ENCODE measurements at regions not wholly inside any gene's neighbourhood (a gene's known extent, or its start where the extent isn't known, plus 50 kb on each side); places are given as distances from the start of the nearest gene placed in this dataset.

DNA sequence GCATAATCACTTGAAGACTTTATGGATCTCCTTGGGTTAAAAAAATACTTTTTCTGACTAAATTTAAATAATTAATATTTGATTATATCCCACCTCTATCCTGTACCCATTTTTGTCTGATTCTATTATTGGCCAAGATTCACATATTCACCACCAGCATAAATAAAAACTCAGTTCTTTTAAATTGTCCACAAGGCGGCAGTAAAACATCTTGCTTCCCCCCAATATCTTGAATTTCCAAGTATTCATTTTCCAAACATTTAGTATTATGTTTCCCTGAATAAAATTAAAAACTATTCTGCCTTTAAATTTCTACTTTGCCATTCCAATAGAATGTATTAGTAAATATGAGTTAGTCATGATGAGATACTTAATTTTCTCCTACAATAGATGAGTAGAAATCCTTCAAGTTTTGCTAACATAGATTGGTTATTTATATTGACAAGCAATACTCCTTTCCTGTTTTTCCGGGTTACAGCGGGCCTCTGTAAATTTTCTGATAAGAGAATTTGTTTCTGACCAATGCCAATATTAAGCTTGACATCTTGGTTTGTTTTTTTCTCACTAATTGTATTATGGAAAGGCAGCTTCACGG lies 218.7 kb upstream of the MDFIC2 start:
- TF ChIP-seq, protein P1, sequence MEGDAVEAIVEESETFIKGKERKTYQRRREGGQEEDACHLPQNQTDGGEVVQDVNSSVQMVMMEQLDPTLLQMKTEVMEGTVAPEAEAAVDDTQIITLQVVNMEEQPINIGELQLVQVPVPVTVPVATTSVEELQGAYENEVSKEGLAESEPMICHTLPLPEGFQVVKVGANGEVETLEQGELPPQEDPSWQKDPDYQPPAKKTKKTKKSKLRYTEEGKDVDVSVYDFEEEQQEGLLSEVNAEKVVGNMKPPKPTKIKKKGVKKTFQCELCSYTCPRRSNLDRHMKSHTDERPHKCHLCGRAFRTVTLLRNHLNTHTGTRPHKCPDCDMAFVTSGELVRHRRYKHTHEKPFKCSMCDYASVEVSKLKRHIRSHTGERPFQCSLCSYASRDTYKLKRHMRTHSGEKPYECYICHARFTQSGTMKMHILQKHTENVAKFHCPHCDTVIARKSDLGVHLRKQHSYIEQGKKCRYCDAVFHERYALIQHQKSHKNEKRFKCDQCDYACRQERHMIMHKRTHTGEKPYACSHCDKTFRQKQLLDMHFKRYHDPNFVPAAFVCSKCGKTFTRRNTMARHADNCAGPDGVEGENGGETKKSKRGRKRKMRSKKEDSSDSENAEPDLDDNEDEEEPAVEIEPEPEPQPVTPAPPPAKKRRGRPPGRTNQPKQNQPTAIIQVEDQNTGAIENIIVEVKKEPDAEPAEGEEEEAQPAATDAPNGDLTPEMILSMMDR (IDR thresholded peaks at IDR 0.05): peak; percentile 82
- TF ChIP-seq POLR2A (IDR thresholded peaks at IDR 0.05; ENCODE audit: low read length) (no peak), RARB (CRISPR knock-in tag; IDR thresholded peaks at IDR 0.05) (no peak), CHD4 (IDR thresholded peaks at IDR 0.05; ENCODE audit: borderline replicate concordance) (no peak), CEBPB (IDR thresholded peaks at IDR 0.05) (no peak), JUNB (IDR thresholded peaks at IDR 0.05) (no peak), BHLHE40 (IDR thresholded peaks at IDR 0.05; ENCODE audit: low read depth, low read length) (no peak), EP300 (IDR thresholded peaks at IDR 0.05) (no peak), MYC (IDR thresholded peaks at IDR 0.05; ENCODE audit: borderline replicate concordance, low read length) (no peak)
- TF ChIP-seq, protein P2, sequence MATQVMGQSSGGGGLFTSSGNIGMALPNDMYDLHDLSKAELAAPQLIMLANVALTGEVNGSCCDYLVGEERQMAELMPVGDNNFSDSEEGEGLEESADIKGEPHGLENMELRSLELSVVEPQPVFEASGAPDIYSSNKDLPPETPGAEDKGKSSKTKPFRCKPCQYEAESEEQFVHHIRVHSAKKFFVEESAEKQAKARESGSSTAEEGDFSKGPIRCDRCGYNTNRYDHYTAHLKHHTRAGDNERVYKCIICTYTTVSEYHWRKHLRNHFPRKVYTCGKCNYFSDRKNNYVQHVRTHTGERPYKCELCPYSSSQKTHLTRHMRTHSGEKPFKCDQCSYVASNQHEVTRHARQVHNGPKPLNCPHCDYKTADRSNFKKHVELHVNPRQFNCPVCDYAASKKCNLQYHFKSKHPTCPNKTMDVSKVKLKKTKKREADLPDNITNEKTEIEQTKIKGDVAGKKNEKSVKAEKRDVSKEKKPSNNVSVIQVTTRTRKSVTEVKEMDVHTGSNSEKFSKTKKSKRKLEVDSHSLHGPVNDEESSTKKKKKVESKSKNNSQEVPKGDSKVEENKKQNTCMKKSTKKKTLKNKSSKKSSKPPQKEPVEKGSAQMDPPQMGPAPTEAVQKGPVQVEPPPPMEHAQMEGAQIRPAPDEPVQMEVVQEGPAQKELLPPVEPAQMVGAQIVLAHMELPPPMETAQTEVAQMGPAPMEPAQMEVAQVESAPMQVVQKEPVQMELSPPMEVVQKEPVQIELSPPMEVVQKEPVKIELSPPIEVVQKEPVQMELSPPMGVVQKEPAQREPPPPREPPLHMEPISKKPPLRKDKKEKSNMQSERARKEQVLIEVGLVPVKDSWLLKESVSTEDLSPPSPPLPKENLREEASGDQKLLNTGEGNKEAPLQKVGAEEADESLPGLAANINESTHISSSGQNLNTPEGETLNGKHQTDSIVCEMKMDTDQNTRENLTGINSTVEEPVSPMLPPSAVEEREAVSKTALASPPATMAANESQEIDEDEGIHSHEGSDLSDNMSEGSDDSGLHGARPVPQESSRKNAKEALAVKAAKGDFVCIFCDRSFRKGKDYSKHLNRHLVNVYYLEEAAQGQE (IDR thresholded peaks at IDR 0.05): no peak
- TF ChIP-seq, protein P3, sequence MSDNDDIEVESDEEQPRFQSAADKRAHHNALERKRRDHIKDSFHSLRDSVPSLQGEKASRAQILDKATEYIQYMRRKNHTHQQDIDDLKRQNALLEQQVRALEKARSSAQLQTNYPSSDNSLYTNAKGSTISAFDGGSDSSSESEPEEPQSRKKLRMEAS (IDR thresholded peaks at IDR 0.05): no peak
- TF ChIP-seq, protein P4, sequence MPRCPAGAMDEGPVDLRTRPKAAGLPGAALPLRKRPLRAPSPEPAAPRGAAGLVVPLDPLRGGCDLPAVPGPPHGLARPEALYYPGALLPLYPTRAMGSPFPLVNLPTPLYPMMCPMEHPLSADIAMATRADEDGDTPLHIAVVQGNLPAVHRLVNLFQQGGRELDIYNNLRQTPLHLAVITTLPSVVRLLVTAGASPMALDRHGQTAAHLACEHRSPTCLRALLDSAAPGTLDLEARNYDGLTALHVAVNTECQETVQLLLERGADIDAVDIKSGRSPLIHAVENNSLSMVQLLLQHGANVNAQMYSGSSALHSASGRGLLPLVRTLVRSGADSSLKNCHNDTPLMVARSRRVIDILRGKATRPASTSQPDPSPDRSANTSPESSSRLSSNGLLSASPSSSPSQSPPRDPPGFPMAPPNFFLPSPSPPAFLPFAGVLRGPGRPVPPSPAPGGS (IDR thresholded peaks at IDR 0.05): no peak
- TF ChIP-seq, protein P5, sequence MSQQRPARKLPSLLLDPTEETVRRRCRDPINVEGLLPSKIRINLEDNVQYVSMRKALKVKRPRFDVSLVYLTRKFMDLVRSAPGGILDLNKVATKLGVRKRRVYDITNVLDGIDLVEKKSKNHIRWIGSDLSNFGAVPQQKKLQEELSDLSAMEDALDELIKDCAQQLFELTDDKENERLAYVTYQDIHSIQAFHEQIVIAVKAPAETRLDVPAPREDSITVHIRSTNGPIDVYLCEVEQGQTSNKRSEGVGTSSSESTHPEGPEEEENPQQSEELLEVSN (IDR thresholded peaks at IDR 0.05; ENCODE audit: borderline replicate concordance, low read depth): no peak
- TF ChIP-seq, protein P6, sequence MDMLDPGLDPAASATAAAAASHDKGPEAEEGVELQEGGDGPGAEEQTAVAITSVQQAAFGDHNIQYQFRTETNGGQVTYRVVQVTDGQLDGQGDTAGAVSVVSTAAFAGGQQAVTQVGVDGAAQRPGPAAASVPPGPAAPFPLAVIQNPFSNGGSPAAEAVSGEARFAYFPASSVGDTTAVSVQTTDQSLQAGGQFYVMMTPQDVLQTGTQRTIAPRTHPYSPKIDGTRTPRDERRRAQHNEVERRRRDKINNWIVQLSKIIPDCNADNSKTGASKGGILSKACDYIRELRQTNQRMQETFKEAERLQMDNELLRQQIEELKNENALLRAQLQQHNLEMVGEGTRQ (IDR thresholded peaks at IDR 0.05): no peak

All from A549 (cell line).